HG02852 (cell line): ENCODE measurements at regions not wholly inside any gene's neighbourhood (a gene's known extent, or its start where the extent isn't known, plus 50 kb on each side); places are given as distances from the start of the nearest gene placed in this dataset.

Experiments used
- ATAC-seq: cut with Tn5 transposase; IDR thresholded peaks from one replicate; pipeline ENCODE4 v1.9.1; 2021; ENCODE audit warnings: mild to moderate bottlenecking, moderate library complexity; ENCODE audit not compliant: unreplicated experiment

DNA sequence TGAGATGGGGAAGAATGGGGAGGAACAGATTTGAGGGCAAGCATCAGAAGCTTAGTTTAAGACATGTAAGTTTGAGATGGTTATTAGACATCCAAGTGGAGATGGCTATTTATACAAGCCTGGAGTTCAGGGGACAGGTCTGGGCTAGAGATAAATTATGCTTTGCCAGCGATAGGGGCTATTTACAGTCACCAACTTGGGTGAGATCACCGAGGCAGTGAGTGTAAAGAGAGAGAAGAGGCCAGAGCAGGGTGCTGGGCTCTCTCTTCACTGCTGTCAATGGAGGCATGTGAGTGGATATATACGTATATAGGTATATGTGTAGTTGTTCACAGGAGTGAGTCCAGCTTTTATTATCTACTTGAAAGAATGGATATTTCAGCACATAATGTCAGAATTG is 81.0 kb downstream of the QPCT start:
- no peak for ATAC-seq

DNA sequence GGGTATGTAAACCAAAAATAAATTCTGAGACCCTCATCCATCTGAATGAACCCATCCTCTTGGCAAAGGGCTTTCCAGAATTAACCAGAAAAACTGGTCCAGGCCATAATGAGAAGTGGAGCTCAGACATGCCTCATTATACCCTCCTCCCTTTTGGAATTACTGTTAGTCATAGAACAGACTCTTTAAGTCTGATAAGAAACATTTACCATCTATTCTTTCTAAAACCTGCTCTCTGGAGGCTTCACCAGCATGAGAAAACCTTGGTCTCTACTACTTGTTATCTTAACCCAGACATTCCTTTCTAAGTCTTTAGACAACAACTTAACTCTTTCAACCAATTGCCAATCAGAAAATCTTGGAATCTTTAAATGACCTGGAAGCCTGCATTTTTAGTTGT is 82.8 kb downstream of the QPCT start:
- ATAC-seq = no peak

DNA sequence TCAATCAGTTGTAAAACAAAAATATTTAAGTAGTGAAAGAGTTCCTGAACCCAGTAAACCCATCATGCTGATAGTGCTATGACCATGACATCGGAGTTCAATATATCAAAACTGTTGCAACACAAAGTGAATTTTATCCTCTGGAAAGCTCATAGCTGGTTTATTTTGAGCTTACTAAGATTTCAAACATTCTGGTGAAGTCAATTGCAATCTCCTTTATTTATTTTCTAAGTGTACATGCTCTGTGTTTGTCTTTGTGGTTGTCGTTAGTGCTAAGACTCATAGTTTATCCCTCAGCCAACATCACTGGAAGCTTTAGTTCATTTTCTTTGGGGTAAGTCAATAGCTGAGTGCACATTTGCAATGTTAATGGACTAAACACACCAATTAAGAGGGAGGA is 91.9 kb downstream of the QPCT start:
- no peak for ATAC-seq

DNA sequence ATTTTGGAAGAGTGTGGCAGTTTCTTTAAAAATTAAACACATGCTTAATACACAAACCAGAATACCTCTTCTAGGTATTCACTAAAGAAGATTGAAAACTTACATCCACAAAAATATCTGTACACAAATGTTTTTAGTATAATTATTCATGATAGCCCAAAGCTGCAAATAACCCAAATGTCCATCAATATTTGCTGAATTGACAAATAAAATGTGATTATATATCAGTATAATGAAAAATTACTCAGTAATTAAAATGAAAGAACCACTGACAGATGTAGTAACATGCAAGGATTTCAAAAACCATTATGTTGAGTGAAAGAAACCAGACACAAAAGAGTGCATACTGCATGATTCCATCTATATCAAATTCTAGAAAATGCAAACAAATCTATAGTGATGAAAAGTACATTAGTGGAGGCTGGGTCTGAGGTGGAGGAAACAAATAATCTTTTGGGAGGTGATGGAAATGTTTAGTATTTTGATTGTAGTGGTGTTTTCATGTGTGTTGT is 94.8 kb downstream of the QPCT start:
- no peak for ATAC-seq

DNA sequence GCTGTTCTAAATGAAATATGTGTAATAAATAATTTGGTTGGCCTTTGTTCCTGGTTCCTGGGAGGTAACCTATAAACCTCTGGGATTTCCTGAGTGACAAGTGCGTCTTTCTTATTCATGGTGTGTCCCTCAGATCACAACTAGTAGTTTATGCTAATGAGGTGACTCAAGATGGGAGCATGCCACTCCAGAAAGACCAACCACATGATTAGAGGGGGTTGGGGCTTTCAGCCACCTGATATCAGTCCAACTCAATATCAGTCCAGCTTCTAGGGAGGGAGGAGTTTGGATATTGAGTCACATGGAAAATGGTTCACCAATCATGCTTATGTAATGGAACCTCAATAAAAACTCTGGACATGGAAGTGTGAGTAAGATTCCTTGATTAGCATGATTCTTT is 96.6 kb downstream of the QPCT start:
- no peak for ATAC-seq

DNA sequence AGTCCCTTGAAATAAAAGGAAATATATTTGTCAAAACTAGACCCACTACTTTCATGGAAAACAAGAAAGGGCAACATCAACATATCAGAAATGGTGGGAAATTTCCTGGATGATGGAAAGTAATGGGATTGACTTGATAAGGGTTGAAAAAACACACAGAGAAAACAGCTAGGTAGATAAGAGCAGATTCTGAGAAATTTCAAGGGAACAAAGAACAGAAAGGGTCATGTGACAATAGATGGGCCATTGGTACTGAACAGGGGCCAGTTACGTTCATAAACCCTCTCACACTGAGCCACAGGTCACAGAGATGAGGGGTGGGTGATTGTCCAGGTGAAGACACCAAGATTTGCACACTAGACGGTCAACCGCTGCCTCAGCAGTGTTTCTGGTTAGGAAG is 98.7 kb downstream of the QPCT start:
- no peak for ATAC-seq

DNA sequence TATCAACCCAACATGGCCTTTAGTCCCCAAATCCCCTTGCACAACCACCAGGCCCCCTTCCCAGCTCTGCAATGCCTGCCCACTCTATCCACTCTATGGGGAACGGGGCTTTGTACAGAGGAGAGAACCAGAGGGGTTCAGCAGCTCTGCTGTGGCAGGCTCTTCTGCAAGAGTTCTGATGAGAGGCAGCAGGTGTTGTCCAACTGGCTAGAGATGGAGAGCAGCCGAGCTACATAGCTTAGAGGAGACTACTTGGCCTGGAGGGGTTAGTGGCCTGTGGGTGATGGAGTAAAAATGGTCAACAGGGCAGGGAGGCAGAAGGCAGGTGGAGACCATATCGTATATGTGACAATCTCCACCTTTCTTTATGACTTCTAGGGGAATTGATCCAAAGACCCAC is 103.0 kb downstream of the QPCT start:
- ATAC-seq = no peak

DNA sequence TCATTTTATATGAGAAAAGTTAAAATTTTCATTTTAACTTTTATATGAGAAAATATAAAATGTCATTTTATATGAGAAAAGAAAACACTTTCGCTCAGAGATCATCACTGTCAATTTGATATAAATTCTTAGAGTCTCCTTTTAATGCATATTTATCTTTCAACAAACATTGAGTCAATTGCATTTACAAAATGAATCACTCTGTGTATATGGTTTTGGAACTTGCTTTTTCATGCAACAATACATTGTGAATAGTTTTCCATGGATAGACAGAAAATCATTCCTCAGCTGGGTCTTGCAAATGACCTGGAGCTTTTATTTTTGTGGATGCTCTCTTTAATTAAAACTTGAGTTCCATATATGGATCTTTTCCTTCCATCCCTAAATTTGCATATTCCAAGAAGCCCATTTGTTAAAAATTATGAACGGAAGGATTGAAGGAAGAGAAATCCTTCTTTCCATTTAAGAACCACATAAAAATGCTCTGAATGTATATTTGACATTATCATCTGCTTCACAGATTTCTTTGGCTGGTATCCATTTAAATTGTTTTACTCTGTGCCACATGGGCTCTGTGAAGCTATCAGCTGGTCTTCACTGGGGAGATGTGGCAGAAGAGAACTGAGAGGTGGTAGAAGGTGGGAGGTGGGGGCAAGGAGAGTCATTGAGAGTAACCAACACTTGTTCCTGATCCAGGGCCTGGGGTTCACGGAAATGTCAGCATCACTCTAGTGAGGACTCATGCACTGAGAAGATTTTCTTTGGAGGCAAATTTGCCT is 104.1 kb downstream of the QPCT start:
- no peak for ATAC-seq

DNA sequence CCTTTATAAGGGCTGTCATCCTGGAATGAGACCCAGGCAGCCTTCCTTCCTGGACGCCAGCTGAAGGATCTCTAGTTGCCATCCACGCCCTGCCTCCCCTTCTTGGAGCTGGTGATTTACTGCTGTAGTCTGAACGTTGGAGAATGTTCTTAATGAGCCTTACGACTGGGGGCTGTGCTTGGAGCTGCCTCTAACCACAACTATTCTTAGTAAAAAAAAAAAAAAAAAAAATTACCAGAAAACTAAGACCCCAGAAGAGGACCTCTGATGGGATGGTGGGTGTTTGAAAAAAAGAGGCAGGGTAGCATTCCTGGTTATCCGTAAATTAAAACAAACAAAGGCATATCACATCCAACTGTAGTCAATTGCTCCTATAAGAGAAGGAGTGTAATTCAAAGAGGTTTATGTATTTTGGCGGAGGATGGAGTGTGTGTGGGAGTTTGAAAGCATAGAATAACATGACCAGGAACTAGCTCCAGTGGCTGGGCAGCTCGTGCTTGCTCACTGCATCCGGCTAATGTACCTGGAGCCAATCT is 105.4 kb downstream of the QPCT start:
- no peak for ATAC-seq

DNA sequence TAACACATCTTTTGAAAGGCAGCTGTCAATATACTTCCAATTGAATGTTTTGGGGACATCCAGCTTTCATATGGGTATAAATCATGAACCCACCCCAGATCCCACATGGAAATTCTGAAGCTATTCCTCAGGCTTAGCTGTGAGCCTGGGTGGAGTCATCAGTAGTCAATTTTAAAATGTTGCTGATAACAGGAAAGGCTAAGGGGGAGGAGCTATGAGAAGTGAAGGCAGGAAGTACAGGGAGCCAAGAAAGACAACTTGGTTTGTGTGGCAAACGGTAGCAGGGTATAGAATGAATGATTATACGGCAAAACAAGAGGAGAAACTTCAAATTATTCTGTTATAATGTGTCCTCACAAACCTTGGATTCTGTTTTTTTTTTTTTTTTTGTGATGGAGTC is 108.6 kb downstream of the QPCT start:
- ATAC-seq = no peak

DNA sequence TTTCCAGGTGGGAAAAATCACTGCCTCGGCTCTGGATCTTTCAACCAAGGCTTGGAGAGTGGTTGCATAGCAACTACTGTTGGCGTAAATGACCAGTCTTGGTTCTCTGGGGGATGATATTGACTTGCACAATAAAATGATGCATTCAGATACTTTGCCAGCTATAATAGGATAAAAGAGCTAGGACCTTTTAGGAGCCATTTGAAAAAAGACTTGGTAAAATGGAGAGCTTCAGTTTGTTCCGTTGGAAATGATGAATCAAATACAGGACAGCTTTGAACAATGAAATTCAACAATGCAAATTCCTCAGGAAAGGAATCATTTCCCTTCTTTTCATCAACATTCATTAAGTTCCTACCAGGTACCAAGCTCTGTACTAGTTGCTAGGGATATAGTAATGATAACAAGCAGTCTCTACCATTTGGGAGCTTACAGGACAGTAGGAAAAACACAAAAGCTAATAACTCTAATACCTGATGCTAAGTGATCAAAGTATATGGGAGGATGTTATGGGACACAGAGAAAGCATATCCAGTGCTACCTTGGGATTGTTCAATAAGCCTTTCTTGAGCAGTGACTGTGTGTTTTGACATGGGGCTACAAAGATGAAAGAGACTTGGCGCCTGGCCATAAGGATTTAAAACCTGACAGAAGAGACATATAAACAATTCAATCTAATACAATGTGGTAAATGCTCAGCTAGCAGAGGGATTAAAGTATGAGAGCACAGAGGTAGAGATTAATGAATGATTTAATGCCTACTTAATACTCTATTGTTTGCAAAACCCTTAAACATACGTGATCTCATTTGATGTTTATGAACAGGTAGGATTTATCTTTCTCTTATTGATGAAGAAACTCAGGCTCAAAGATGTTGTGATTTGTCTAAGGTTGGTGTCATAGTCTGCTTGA is 110.7 kb downstream of the QPCT start:
- no peak for ATAC-seq

DNA sequence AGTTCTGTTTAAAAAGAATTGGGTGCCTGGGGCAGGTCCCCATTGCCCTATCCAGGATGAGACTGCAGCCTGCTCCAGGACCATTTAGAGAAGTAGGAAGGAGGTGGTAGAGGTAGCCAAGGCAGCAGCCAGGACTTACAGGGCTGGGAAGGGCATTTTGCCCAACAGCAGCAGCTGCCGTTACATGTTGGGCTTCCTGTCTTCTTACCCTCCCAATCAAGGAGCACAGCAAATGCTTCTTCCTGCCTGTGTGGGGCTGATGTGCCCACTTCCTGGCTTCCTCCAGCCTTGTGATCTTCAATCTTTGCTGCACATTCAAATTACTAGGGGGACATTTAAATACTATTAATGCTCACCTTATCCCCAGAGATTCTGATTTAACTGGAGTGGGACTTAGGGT is 112.0 kb downstream of the QPCT start:
- no peak for ATAC-seq

DNA sequence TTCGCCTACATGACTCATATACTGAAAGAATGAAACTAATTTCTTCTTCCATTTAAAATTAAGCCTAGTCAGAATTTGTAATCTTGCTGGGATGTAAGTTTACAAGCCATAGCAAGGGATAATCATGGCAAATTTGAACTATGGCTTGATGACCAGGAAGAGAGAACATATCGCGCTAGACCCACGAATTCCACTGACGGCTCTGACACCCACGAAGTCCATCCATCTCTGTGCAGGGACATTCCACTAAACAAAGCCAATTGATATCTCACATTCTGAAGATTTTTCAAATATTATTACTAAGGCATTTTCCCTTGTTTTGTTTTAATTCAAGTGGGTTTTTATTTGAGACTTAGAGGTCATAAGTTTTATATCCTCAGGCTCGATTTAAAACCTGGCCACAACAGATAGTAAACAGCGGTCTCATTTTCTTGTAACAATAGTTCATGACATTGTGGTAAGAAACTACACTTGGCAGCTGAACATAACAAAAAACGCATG is 113.0 kb downstream of the QPCT start:
- ATAC-seq = no peak

DNA sequence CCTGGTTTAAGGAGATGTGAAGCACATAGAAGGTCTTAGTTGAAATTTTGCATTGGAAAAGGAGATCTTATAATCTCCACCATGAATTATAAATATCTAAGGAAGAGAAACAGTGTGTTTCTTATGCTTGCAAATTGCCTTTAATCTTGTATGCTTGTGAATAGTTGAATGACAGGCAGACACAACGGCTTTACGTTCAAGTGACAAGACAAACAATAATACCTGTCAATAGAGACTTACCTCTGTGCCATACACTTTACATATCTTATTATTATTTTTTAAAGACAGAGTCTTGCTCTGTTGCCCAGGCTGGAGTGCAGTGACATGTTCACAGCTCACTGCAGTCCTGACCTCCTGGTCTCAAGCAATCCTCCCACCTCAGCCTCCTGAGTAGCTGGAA is 113.7 kb downstream of the QPCT start:
- ATAC-seq = no peak

DNA sequence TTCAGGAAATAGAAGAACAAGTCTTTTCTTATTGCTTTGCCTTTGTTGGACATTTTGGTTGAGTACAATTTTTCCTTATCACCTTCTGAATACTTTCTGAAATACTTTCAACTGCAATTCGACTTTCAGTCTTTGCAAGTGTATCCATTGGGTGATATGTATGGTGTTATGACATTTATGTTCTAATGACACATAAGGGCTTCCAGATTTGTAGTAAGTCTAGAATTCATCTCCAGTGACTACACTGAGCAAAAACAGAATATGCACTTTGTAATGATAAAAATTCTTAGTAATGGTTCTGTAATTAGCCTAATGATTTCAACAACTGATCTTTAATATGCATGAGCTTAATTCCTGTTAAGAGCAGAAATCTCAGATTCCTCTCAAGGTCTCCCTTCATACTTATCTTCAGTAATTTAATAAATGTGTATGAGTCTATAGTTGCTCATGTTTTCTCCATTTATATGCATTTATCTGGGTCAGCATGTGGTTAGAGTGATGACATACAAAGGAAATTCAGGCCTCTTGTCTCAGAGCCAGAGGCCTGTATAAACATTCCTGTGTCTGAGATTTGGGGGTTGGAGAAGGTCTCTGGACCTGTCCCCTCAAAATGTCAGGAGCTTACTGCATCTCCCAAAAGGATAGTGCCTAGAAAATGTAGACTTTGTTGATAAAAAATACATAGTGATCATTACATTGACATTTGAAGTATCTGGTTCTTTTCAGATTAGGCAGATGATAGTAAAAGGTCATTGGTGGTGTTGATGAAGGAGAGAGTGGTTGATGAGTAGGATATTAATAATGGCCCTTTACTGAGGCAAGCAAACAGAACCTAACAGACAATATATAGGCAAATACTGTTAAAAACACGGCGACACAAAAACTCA is 114.9 kb downstream of the QPCT start:
- no peak for ATAC-seq

DNA sequence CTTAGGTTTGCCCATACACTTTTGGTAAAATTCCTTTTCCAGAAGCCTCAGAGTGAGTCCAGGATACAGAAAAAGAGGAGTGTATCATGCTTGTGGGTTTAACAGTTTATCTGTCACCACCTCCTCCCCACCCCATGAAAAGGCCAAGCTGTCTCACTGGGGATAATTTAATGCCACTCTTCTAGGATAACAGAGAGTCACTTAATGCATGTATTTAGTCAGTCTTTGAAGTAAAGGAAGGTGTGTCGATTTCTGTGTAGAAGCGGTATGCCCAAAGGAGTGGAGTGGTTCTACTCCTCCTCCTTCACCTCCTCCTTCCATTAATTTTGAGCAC is 116.4 kb downstream of the QPCT start:
- no peak for ATAC-seq

DNA sequence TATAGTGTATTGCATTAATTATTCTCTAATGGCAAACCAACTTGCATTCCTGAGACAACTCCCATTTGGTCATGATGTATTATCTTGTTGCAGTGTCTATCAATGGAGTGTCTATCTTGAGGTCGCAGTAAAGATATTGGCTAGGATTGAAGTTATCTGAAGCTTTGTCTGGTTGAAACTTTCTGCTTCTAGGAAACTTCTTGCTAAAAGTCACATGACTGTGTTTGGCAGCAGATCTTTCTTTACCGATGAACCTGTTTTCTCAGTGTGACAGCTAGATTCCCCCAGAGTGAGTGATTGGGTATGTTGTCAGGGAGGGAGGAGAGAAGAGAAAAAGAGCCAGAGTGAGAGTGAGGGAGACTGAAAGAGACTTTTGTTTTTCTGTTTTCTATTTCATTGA is 119.6 kb downstream of the QPCT start:
- no peak for ATAC-seq

DNA sequence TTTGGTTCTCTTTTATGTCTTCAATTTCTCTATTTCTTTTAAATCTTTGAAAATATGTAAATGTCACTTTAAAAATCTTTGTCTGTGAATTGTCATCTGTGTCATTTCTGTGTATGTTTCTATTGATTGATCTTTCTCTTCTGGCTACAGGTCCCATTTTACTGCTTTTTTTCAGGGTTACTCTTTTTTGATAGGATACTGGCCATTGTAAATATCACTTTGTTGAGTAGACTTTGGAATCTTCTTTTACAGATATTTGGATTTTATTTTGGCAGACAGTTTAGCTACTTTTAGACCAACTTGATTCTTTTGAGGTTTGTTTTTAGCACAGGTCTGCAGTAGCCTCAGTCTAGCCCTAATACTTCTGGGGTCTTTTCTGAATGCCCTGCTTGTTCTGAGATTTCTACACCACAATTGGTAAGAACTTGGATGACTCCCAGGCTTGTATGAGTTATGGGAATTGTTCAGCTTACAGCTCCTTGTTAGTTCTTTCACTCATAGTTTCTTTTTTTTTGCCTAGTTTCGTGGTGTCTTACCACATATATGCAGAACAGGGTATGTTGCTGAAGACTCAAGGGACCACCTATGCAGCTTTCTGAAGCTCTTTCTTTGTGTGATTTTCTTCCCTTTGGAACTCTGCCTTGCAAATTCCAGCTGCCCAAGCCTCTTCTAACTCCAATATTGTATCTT is 122.2 kb downstream of the QPCT start:
- no peak for ATAC-seq

DNA sequence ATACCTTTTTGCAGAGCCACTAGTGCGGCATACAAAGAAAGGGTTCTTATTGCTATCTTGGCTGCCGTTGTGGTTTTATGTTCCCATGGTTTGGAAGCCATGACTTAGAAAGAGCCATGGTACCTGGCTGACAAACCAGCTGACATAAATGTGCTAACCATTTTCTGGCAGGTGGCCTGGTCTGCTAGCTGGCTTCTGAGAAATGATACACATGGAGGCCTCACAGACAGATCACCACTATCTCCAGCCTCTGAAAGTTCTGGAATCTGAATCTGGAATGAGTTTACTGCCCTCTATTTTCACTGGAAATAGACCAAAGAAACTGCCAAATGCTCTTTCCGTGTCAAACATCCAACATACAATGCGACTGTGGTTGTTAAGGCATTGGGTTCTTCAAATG is 123.7 kb downstream of the QPCT start:
- no peak for ATAC-seq

DNA sequence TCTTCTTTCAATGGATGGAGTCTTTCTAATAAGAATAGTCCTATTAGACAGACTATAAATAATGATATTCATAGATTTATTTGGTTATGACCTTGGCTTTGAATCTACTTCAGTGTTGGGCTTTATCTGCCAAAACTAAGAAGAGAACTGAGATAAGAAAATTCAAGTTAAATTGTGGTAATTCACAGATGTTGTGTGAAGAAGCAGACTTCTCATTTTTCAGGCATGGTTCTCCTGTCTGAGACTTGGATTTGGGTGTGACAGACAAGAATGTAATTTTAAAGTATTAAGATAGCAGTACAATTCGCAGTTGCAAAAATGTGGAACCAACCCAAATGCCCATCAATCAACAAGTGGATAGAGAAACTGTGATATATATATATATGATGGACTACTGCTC is 124.7 kb downstream of the QPCT start:
- no peak for ATAC-seq
